Inferior parietal cortex (tissue), 1 donor: ENCODE measurements at regions not wholly inside any gene's neighbourhood (a gene's known extent, or its start where the extent isn't known, plus 50 kb on each side); places are given as distances from the start of the nearest gene placed in this dataset.
"Not testable (repeated sequence)": the region's sequence is repeated elsewhere in the genome, so short reads cannot be mapped to it uniquely, and the experiment has no call there.

Source experiments
- DNase-seq: peaks from one replicate; pipeline ENCODE4 v3.0.0-alpha.2; 2016; ENCODE audit errors: extremely low spot score

DNA sequence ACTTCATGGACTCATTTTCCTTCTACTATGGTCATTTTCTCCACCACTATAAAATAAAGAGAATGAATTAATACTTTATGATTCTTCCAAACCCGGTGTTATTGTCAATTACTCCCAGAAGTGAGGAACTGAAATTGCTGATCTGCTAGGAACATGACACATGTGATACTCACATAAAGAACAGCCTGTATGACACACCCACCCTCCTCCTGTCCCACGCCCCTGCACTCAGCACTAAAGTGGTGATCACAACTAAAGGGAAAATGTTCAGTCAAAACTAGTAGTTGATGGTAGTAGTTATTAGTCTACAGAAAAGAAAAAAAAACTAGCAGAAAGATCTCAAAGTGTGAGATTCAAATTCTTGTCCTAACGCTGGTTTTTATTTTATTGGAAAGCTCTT lies 1508.3 kb downstream of the RAPGEF2 start:
- DNase-seq, result no peak

DNA sequence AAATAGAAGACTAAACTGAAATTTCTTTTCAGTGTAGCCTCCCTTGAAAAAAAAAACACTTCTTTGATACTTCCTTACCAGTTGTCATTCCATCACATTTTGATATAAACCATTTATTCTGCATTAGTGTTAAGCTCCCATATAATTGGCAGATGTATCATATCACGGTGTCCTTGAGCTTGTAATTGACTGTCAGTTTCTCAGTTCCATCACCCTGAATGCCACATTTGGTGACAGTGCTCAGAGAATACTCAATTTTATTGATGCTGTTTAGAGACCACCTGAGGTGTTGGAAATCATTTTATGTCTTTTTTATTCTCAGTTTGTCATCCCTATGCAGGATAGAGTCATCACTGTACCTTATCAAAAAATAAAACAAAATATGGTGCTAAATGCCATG lies 1528.2 kb downstream of the RAPGEF2 start:
- DNase-seq, result no peak

DNA sequence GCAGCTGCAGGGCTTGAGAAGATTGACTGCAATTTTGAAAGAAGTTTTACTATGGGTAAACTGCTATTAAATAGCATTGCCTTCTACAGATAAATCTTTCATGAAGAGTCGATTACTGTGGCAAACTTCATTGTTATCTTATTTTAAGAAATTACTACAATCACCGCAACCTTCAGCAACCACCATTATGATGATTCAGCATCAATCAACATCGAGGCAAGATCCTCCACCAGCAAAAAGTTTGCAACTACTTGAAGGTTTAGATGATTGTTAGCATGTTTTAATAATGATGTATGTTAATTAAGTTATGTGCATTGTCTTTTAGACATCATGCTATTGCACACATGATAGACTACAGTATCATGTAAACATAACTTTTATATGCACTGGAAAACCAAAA lies 1511.0 kb downstream of the FSTL5 start:
- DNase-seq, result no peak

DNA sequence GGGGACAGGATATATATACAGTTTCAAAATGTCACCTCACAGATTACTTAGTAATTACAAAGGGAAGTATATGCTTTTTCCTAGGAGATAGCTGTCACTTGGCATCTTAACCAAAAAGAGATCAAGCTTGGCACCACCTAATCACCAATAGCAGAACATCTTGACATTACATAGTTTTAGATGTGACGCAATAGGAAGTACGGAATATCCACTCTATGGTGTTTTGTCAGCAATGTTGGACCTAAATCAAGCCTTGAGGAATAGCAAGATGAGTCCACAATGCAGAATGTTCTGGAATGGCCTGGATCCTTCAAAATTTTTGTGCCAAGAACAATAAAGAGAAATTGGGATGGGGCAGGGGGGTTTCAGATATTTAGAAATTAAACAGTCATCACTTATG lies 1488.2 kb downstream of the FSTL5 start:
- no peak for DNase-seq

DNA sequence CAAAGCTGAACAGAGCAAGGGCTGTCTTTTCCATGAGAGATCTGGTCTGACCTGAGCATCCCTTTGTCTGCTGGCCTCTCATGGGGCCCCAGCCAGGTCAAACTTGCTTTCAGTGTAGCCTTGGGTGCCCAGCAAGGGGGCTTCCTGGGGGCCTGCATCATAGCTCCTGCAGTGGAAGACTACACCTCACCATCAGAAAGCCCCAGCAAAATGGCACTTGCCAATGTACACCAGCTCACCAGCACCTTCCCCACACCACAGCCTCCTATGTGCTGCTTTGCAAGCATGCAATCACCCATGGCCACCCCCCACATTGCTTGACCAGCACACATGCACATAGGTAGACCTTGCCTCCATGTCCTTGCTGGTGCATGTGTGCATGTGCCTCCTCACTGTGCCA lies 1478.1 kb downstream of the FSTL5 start:
- DNase-seq, result no peak

DNA sequence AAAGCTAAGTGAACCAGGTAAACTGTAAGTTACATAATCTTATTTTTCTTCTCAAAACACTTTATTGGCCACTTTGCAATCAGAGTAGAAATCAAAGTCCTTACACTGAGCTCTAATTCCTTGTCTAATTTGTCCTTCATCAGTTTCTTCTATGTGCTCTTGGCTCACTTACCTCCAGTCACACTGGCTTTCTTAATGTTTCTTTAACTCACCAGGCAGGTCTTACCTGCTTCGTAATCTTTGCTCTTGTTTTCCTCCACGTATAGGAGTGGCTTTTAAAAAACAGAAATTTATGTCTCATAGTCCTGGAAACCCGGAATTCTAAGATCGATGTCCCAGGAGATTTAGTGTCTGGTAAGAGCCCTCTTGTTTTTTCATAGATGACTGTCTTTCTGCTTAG lies 1462.1 kb downstream of the FSTL5 start:
- DNase-seq, result no peak

DNA sequence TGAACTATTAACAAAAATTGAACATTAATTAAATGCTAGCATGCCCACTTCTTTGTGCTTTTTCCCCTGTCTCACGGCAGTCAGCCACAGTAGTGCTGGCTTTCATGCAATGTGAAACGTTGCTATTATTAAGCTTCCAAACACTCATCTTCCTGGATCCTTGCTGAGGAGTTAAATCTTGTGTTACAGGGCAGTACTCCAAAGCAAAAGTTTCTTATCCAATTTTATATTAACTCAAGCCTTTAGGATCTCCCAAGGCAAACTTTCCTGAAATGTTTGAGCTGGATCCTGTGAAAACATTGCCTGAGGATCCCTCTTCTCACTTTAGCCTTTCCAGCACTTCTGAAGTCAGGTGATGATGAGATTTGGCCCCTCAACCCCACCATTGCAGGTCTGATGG lies 1454.8 kb downstream of the FSTL5 start:
- no peak for DNase-seq

DNA sequence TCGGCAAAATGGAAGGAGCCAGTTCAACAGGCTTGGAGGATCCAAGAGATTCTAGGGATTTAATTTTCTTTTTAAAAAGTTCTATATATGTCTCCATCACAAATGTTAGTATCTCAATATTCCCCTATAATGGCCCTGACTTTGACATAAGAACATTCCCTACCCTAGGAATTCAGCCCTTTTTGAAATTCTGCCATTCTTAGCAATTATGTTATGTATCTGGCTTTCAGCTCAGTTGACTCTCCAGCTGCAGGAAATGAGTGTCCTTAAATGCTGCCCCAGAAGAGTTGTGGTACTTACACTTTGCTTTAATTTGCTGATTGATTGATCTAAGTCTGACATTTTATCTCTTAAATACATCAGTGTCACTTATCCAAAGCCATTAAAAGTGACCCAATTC lies 1454.3 kb downstream of the FSTL5 start:
- DNase-seq, result no peak

DNA sequence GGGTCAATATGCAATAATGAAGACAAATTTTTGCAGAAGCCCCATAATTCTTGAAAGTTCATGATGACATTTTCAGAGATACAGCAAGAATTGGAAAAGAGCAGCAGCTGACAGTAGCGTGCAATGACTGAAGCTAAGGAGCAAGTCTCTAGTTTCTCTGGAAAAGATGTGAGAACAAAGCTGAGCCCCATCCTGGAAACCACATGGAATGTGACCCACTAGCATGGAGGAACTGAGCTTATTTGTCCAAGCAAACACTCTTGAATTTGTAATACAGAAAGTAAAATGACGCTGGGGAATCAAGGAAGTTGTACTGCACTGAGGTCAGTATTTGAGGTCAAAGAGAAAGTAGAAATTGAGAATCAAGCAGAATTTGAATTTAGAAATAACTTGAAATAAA lies 1447.2 kb downstream of the FSTL5 start:
- DNase-seq, result no peak

DNA sequence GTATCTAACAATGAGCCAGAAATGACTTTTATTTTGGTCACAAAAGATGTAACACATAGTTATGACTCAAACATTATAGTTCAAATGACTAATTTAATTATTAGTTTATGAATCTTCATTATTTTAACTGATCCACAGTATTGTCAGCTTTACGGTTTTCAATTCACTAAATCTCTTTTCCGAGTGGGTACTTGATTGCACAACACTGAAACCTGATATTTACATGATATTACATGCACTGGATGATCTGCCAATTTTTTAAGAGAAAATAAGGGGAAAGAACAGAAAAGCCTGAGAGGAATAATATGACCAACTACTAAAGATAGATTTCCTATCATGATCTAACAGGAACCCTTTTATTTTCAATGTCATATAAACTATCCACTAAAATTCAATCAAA lies 1446.0 kb downstream of the FSTL5 start:
- DNase-seq, result no peak

DNA sequence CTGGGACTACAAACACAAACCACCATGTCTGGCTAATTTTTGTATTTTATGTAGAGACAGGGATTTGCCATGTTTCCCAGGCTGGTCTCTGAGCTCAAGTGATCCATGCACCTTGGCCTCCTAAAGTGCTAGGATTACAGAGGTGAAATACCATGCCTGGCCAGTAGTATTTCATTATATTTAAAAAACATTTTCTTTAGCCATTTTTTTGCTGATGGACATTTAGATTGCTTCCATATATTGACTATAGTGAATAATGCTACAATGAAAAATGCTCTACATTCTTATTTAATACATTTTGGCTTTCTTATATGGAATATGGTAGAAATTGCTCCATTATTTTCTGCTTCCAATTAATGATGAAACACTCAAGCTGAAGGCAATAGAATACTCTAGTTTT lies 1439.7 kb downstream of the FSTL5 start:
- no peak for DNase-seq

DNA sequence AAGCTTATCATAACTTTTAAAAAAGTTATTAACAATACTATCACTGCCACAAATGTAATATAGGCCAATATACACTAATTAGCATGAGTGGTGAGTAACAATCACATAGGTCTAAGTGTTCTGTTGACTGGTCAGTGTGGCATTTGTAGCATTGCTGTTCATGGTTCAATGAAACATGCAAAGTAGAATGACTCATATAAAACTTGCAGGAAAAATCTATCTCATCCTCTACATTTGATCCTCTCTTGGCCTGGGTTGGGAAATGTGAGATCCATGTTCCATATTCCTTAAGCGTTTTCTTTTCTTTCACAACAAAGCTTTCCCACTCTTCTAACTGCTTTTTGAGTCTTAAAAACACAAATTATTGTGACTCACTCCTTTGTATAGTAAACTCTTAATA lies 1418.7 kb downstream of the FSTL5 start:
- no peak for DNase-seq

DNA sequence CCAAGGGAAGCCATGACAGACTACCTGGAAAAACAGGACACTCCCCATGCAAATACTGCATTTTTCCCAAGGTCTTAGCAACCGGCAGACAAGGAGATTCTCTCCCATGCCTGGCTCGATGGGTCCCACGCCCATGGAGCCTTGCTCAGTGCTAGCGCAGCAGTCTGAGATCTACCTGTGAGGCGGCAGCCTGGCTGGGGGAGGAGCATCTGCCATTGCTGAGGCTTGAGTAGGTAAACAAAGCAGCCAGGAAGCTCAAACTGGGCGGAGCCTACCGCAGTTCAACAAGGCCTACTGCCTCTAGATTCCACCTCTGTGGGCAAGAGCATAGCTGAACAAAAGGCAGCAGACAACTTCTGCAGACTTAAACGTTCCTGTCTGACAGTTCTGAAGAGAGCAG lies 1417.2 kb downstream of the FSTL5 start:
- DNase-seq, result not testable (repeated sequence)

DNA sequence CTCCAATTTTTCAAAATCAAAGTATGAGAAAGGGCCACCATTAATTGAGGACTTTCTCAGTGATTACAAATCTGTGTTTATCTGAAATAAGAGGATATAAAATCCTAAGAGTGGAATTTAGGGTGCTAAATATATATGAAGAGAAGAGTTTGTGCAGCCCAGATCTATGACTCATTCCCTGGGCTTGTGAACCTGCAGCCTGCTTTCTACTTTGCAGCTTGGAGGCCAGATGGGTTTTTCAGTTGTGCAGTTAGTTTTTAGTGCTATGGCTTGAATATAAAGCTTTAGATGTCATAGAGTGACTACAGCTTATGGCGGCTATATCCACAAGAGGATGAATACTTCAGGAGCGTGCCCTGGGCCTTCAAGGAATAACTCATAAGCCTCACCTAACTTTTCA lies 1391.1 kb downstream of the FSTL5 start:
- peak; percentile 23 for DNase-seq

DNA sequence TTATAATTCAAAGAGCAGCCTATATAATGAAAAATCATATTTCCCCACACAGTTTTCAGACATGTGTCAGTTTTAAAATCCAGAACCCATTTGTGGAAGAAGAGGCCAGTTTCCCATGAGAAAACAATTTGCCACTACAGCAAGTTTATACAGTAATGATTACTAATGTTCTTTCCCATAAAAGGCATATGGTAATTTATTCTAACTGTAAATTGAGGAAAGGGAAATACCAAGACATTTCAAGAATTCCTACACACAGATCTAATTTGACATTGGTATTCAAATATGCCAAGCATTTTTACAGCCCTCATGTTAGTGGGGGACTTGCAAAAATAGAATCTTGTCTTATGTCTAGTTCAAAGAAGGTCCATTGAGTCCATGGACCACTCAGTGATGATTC lies 1368.6 kb downstream of the FSTL5 start:
- DNase-seq, result no peak

DNA sequence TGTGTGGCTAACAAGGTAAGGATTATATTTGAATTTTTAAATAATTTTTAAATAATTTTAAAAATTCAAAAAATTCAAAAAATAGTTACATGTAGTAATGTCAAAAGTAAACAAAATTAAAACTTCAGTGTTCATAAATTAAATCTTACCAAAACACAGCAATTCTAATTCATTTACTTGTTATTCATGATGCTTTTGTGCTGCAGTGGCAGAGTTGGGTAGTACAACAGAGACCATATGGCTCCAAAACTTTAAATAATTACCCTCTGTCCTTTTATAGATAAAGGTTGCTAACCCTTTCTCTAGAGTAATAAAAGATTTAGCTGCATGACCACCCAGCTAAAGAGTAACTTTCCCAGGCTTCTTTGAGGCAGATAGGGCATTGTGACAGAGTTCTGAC lies 1355.6 kb downstream of the FSTL5 start:
- DNase-seq, result no peak

DNA sequence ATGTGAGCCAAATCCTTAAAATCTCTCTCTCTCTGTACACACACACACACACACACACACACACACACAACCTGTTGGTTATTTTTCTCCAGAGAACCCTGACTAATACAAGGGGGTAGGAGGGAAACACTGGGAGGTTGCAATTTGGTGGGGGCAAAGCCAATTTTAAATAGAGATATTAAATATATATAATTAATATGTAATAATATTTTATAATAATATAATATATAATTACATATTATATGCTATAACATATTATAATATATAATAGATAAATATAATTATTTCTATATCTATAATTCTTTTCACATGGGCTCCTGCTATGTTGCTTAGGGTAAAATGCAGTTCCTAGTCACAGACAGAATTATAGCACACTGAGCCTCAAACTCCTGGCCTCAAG lies 1354.2 kb downstream of the FSTL5 start:
- no peak for DNase-seq

DNA sequence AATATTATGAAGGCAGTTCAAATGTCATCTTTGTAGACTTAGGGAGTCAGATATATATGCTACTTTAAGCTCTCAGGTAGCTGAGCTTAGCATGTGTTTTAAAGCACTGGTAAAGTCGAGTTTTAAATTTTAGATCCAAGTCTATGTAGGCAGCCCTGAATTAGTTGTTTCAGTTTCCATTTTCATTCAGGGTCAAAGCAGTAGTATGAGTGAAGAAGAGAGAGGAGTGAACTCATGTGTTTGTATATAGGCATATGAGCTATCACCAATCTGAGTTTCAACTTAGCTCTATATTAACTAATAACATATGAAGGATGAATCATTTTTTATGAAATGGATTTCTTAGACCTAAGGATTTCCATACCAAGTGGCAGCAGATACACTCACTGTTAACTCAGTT lies 1353.4 kb downstream of the FSTL5 start:
- DNase-seq, result no peak

DNA sequence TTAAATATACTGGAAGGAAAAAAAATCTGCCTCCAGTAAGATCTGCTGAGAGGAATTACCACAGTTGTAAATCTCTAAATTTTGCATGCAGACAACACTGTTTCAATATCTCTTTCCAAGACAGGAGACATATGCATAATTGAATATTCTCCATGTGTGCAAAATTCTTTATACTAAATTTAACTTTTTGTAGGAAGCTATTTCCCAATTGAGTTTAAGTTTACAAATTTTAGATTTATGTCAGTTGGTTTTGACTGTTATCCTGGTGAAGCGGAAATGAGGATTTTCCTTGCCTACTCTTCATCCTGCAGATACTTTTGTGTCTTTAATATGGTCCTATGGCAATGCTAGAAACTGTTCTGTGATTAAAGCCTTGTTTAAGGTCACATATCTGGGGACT lies 1352.9 kb downstream of the FSTL5 start:
- DNase-seq, result no peak

DNA sequence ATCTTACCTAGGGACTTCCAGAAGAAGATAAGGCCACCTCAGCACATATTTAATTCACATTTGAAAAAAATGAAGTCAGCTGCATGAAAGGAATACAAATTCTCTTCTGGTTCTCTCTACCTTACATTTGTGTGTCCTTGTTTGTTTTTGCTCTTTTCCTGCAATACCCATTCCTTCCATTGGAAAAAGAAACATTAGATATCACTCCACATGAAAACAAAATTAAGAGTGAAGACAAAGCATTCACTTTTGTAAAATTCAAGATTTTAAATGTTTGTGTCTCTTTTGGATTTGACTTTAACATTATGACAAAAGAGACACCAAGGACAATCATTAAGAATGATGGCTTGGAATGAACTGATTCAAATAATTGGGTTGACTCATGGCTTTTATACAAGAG lies 1351.8 kb downstream of the FSTL5 start:
- DNase-seq, result no peak

DNA sequence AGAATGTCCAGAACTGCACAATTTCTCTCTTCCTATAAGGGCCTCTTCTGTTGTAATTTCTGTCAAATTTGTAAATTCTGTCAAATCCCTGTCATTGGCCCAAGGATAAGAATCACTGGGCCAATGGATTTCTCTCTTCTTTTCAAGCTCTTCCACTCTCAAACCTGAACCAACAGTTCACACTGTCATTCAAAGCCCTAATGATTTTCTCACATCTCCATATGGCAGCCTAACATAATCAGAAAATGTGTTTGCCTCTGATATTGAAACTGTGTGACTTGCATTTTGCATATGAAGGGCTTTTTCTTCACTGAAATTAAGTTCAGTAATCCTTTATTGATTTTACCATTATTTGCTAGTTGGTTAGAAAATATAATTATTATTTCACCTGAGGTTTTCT lies 1349.1 kb downstream of the FSTL5 start:
- no peak for DNase-seq

DNA sequence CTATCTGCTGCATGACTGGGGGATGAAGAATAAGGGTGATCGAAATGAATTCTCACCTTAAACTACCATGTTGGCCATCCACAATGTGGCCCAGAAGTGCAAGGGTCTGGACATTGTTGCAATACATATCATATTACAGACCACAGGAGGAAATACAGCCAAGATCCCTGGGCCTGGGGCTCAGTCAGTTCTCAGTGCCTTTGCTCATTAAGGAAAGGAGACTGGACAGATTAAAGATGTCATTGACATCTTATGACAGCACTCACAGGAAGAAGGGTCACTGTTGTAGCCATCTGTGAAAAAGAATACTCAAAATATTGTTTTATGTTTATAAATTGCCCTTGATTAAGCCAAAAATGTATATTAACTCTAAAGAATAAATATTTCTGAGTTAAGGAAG lies 1345.2 kb downstream of the FSTL5 start:
- no peak for DNase-seq

DNA sequence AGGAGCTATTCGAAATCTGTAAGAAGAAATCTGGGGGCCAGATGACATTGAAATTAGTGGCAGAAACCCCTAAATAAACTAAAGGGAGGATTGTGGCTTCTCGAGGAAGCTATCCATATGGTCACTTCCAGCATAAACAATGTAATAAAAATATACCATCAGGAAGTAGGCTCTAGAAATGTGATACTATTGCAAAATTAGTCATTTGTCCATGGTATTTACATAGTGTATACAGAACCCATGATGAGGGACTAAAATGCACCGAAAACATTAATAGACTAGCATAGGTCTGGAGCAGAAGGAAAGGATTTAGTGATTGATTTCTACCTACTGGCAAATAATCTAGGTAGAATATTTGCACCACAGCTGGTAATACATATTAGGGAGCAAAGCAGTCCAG lies 1344.0 kb downstream of the FSTL5 start:
- DNase-seq, result no peak

DNA sequence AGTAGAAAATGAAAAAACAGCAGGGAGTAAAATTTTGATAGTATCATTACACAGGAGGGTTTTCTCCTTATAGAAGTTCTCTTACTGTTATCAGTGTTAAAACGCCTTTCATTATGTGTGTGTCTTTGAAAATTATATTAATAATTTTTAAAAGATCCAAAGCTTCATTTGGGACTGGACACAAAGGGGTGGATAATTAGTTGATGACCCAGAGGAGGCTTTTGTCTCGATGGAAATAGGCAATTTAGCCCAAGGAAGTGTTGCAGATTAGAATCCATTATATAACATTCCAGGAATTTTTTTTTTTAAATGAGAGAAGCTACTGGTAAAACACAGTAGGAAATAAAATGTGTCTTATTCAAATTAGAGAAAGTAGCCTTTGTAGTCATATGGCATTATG lies 1339.3 kb downstream of the FSTL5 start:
- DNase-seq, result no peak
